ENCODE measurements at regions not wholly inside any gene's neighbourhood (a gene's known extent, or its start where the extent isn't known, plus 50 kb on each side); places are given as distances from the start of the nearest gene placed in this dataset.

GRCh38 chr4:81807386-81807785 is 335.7 kb upstream of the RASGEF1B start:
- Histone ChIP-seq H3K4me1 (no peaks in the 10 kb centered on the region), H3K4me3 (no peak overlapping the region), H3K27ac (no peak overlapping the region), H3K27me3 (no peaks in the 10 kb centered on the region), H3K9me3 (no peaks in the 10 kb centered on the region), H3K36me3 (no peaks in the 10 kb centered on the region)
- no peak for DNase-seq (ENCODE audit: low spot score)
- TF ChIP-seq, protein P1, sequence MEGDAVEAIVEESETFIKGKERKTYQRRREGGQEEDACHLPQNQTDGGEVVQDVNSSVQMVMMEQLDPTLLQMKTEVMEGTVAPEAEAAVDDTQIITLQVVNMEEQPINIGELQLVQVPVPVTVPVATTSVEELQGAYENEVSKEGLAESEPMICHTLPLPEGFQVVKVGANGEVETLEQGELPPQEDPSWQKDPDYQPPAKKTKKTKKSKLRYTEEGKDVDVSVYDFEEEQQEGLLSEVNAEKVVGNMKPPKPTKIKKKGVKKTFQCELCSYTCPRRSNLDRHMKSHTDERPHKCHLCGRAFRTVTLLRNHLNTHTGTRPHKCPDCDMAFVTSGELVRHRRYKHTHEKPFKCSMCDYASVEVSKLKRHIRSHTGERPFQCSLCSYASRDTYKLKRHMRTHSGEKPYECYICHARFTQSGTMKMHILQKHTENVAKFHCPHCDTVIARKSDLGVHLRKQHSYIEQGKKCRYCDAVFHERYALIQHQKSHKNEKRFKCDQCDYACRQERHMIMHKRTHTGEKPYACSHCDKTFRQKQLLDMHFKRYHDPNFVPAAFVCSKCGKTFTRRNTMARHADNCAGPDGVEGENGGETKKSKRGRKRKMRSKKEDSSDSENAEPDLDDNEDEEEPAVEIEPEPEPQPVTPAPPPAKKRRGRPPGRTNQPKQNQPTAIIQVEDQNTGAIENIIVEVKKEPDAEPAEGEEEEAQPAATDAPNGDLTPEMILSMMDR (IDR thresholded peaks at IDR 0.05) = no peak

GRCh38 chr4:81806485-81806884 is 334.8 kb upstream of the RASGEF1B start:
- H3K4me3 ChIP-seq = no peak overlapping the region
- no peaks in the 10 kb centered on the region for H3K4me1 ChIP-seq
- no peaks in the 10 kb centered on the region for H3K27me3 ChIP-seq
- no peak for DNase-seq (ENCODE audit: low spot score)
- H3K27ac ChIP-seq = no peak overlapping the region
- H3K36me3 ChIP-seq = no peaks in the 10 kb centered on the region
- TF ChIP-seq, protein P1 (IDR thresholded peaks at IDR 0.05) = no peak
- H3K9me3 ChIP-seq = no peaks in the 10 kb centered on the region

DNA sequence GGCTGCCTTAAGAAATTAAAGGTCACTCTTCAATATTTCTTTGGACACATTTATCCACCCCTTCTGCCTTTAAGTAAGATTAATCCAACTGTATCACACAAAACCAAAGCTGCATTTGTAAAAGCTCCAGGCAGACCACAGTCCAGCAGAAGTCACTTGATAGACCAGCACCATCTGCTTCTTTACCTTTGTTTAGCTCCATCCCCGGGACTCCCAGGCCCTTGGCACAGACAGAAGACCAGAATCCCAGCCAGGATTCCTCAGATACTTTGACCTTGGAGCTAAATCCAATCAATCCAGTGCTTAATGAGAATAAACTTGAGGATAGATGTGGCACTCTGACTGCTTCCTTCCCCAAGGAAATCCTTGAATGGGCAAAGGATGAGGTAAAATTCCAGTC is 333.1 kb upstream of the RASGEF1B start:
- Histone ChIP-seq H3K36me3 (no peaks in the 10 kb centered on the region), H3K27me3 (no peaks in the 10 kb centered on the region)
- TF ChIP-seq, protein P1 (IDR thresholded peaks at IDR 0.05) = no peak

DNA sequence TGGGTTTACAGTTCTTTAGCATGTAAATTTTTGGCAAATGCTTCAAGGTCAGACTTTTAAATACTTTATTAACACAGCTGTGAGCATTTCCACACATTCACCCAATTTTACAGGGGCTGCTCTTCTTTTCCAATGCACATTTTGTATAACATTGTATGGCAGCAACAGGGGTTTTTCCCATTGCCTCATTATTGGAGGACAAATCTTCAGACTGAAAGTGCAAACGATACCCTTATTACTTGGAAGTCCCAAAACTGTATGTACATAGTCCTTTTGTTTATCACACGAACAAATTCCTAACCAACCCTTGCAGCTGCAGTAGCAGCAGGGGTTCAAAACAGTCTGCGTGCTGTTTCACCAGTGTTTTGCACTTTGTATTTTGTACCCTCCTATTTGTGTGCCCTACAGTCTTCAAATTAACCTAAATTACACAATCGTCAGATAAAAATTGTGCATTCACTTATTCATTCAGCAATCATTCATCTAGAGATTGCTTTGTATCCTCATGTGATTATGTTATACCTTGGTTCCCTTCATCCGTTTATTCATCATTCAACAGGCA is 330.7 kb upstream of the RASGEF1B start:
- Histone ChIP-seq H3K9me3 (no peaks in the 10 kb centered on the region), H3K27me3 (no peaks in the 10 kb centered on the region), H3K36me3 (no peaks in the 10 kb centered on the region), H3K4me3 (no peak overlapping the region), H3K4me1 (no peaks in the 10 kb centered on the region), H3K27ac (no peak overlapping the region)
- TF ChIP-seq, protein P1 (IDR thresholded peaks at IDR 0.05) = no peak
- no peak for DNase-seq (ENCODE audit: low spot score)

More for the DNA sequence above, 333.1 kb upstream of the RASGEF1B start:
- Histone ChIP-seq H3K4me3 (no peak overlapping the region), H3K4me1 (no peaks in the 10 kb centered on the region), H3K9me3 (no peaks in the 10 kb centered on the region), H3K27ac (no peak overlapping the region)
- DNase-seq (ENCODE audit: low spot score) = no peak

- Histone ChIP-seq H3K27me3 (no peaks in the 10 kb centered on the region), H3K36me3 (no peaks in the 10 kb centered on the region), H3K4me3 (no peak overlapping the region), H3K27ac (no peak overlapping the region), H3K4me1 (no peaks in the 10 kb centered on the region), H3K9me3 (no peaks in the 10 kb centered on the region)
- TF ChIP-seq, protein P1 (IDR thresholded peaks at IDR 0.05) = no peak
- no peak for DNase-seq (ENCODE audit: low spot score)
Observed at GRCh38 chr4:81799371-81799770, 327.7 kb upstream of the RASGEF1B start.
